HCT116 (cell line): ENCODE measurements at regions not wholly inside any gene's neighbourhood (a gene's known extent, or its start where the extent isn't known, plus 50 kb on each side); places are given as distances from the start of the nearest gene placed in this dataset.

Experiments
- ATAC-seq: fragments of 200-7000 bp; cut with Tn5 transposase; 2 replicates; pipeline ENCODE4 v1.9.1; 2020; ENCODE audit warnings: mild to moderate bottlenecking, moderate library complexity
- BruUV-seq: library from RNA; stranded (reverse); fragments of 400-500 nt; replicated peaks from 2 replicates; lab custom pipeline; 2021; lab: Mats Ljungman, UMichigan
- CTCF ChIA-PET: fragments of 300-600 bp; sonication (Branson Sonifier 250); formaldehyde crosslinking; loops from one replicate; lab custom pipeline; 2021; ENCODE audit warnings: antibody characterized with exemption; lab: Charles Lee
- POLR2A ChIA-PET: fragments of 300-600, 350-600 bp; sonication (Branson Sonifier 250); formaldehyde crosslinking; loops from one replicate; lab custom pipeline; 2021; ENCODE audit warnings: antibody characterized with exemption; lab: Charles Lee
- RAD21 ChIA-PET, 2 experiments: fragments of 300-600 bp; sonication (Branson Sonifier 250); formaldehyde crosslinking; loops; one replicate each; lab custom pipeline; 2023; ENCODE audit warnings: low total read pairs in 2 of 2; ENCODE audit not compliant: uncharacterized antibody in 2 of 2, unreplicated experiment in 2 of 2, low non-redundant PET in 1 of 2; lab: Charles Lee
- DNase-seq: peaks from one replicate; pipeline ENCODE4 v3.0.0-alpha.2; 2010; ENCODE audit warnings: low read depth, low spot score
- H2AFZ ChIP-seq: fragments of 200-600 bp; shearing (Covaris generic), sonication (generic); 2 replicates; pipeline ENCODE4 v1.6.1; 2017; ENCODE audit warnings: low read depth, mixed run types, mixed read lengths, antibody characterized with exemption, low read length; ENCODE audit not compliant: poor library complexity, severe bottlenecking
- H3K27ac ChIP-seq: 2 replicates; pipeline ENCODE4 v1.5.1; 2012; ENCODE audit warnings: low read depth, low read length
- H3K27me3 ChIP-seq: fragments of 200-600 bp; sonication (generic); 2 replicates; pipeline ENCODE4 v1.6.1; 2016; ENCODE audit warnings: mixed run types, low read length, mixed read lengths; ENCODE audit not compliant: insufficient read depth
- H3K36me3 ChIP-seq, 2 experiments: fragments of 200-500 bp in 1 of 2; fragments of 200-600 bp in 1 of 2; sonication (Bioruptor generic) in 1 of 2; sonication (generic) in 1 of 2; 2 replicates each; pipeline versions ENCODE4 v1.5.1 to v1.6.1; 2014 to 2016; ENCODE audit warnings: low read length in 2 of 2, inconsistent platforms in 1 of 2, mixed read lengths in 1 of 2, mixed run types in 1 of 2; ENCODE audit not compliant: insufficient read depth in 2 of 2, control insufficient read depth in 1 of 2
- H3K4me1 ChIP-seq, 2 experiments: fragments of 200-600 bp in 1 of 2; sonication (generic) in 1 of 2; 2 replicates each; pipeline versions ENCODE4 v1.5.1 to v1.6.1; 2012 to 2017; ENCODE audit warnings: low read length in 2 of 2, inconsistent platforms in 1 of 2, mild to moderate bottlenecking in 1 of 2, mixed read lengths in 1 of 2, mixed run types in 1 of 2, moderate library complexity in 1 of 2; ENCODE audit not compliant: insufficient read depth in 2 of 2, control insufficient read depth in 1 of 2
- H3K4me2 ChIP-seq: fragments of 200-600 bp; sonication (generic); 2 replicates; pipeline ENCODE4 v1.6.1; 2017; ENCODE audit warnings: mixed run types, low read length, mixed read lengths
- H3K4me3 ChIP-seq, 2 experiments: fragments of 200-600 bp in 1 of 2; sonication (generic) in 1 of 2; replicated peaks in 1 of 2; 2 replicates each; pipeline ENCODE4 v1.5.1; 2011 to 2016; ENCODE audit warnings: low read length in 2 of 2, control low read depth in 1 of 2, low read depth in 1 of 2, mild to moderate bottlenecking in 1 of 2, mixed read lengths in 1 of 2, mixed run types in 1 of 2
- H3K79me2 ChIP-seq: fragments of 200-600 bp; sonication (generic); 2 replicates; pipeline ENCODE4 v1.6.1; 2017; ENCODE audit warnings: mild to moderate bottlenecking, mixed run types, low read length, moderate library complexity, mixed read lengths; ENCODE audit not compliant: insufficient read depth
- H3K9ac ChIP-seq: fragments of 200-600 bp; sonication (generic); 2 replicates; pipeline ENCODE4 v1.6.1; 2016; ENCODE audit warnings: low read length, mixed read lengths
- H3K9me2 ChIP-seq: fragments of 200-600 bp; sonication (generic), shearing (Covaris generic); 2 replicates; pipeline ENCODE4 v1.6.1; 2017; ENCODE audit warnings: mixed run types, mild to moderate bottlenecking, moderate library complexity; ENCODE audit not compliant: insufficient read depth
- H3K9me3 ChIP-seq, 2 experiments: fragments of 200-500 bp in 1 of 2; fragments of 200-600 bp in 1 of 2; sonication (Bioruptor generic) in 1 of 2; sonication (generic) in 1 of 2; 2 replicates each; pipeline ENCODE4 v1.6.1; 2014 to 2017; ENCODE audit warnings: low read length in 2 of 2, mixed read lengths in 2 of 2, inconsistent platforms in 1 of 2, low read depth in 1 of 2, mild to moderate bottlenecking in 1 of 2, mixed run types in 1 of 2, moderate library complexity in 1 of 2; ENCODE audit not compliant: control insufficient read depth in 1 of 2, insufficient read depth in 1 of 2
- H4K20me1 ChIP-seq: fragments of 200-600 bp; sonication (generic), shearing (Covaris generic); 2 replicates; pipeline ENCODE4 v1.6.1; 2017; ENCODE audit warnings: mixed run types, mild to moderate bottlenecking, moderate library complexity; ENCODE audit not compliant: insufficient read depth
- EGR1 ChIP-seq: IDR thresholded peaks from 2 replicates; pipeline ENCODE4 v1.6.1; 2012; ENCODE audit warnings: low read depth
- ELF1 ChIP-seq: IDR thresholded peaks from 2 replicates; pipeline ENCODE4 v1.6.1; 2012; ENCODE audit warnings: low read depth, borderline replicate concordance
- EZH2phosphoT487 ChIP-seq: fragments of 200-600 bp; IDR thresholded peaks from 2 replicates; pipeline ENCODE4 v1.6.1; 2018; ENCODE audit warnings: antibody characterized with exemption, borderline replicate concordance
- POLR2AphosphoS5 ChIP-seq: IDR thresholded peaks from 2 replicates; pipeline ENCODE4 v1.6.1; 2011; ENCODE audit warnings: mild to moderate bottlenecking, low read depth, low read length, moderate library complexity
- RAD21 ChIP-seq: IDR thresholded peaks from 2 replicates; pipeline ENCODE4 v1.6.1; 2012; ENCODE audit warnings: low read depth, mild to moderate bottlenecking
- ZFX ChIP-seq: fragments of 450-650 bp; IDR thresholded peaks from 2 replicates; pipeline ENCODE4 v1.6.1; 2017
- intact Hi-C: fragments of 100-400 bp; cut with micrococcal nuclease; formaldehyde crosslinking; loops from 2 replicates; pipeline ENCODE4 v1.10.0; 2022
- TF ChIP-seq, protein P1 (sequence below), 3 experiments: fragments of 200-600 bp in 1 of 3; sonication (generic) in 1 of 3; IDR thresholded peaks in 2 of 3; conservative IDR thresholded peaks in 1 of 3; 2 replicates each; pipeline ENCODE4 v1.5.1; 2012 to 2017; ENCODE audit warnings: low read depth in 2 of 3, low read length in 2 of 3, antibody characterized with exemption in 1 of 3, borderline replicate concordance in 1 of 3, control low read depth in 1 of 3, mild to moderate bottlenecking in 1 of 3, mixed read lengths in 1 of 3, mixed run types in 1 of 3, moderate library complexity in 1 of 3; ENCODE audit not compliant: insufficient read depth in 1 of 3
- TF ChIP-seq, protein P2 (sequence below): IDR thresholded peaks from 2 replicates; pipeline ENCODE4 v1.6.1; 2012

DNA sequence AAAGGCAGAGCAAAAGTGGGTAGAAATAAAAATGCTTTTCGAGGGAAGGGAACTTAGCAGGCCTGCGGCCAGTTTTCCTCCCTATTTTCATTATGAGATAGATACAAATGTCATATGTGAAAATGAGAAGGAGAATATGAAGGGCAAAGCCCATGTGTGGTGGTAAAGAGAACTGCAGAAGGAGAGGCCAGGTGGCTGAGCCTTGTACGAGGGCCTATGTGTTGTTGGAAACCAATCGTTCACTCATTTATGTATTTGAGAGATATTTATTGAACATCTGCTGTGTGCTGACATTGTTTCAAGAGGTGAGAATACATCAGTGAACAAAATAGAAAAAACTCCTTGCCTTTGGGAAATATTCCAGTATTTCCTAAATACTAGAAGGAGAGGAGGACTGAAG lies 147.7 kb downstream of the SH3BGRL2 start:
- ATAC-seq (no peak), DNase-seq (no peak)
- BruUV-seq = no TSS peak
- no peaks in the 10 kb centered on the region for H3K36me3 ChIP-seq
- H2AFZ ChIP-seq = peak overlapping the region; percentile 99
- ChIA-PET RAD21 (interaction anchor here in 1 of 2 experiments (1.0 kb wide), 1 partner anchor 91 kb away, joined by 3 read pairs; no protein-coding TSS in a partner anchor), CTCF (interaction anchor here (1.0 to 2.1 kb wide), 6 partner anchors 8 to 106 kb away, joined by 4 to 42 read pairs (median 6); no protein-coding TSS in a partner anchor), POLR2A (no interaction called here)
- H3K27me3 ChIP-seq = no peaks in the 10 kb centered on the region
- H3K79me2 ChIP-seq = no peaks in the 10 kb centered on the region
- H3K4me3 ChIP-seq = no peak overlapping the region
- intact Hi-C loops = loop anchor here (1.0 to 5.0 kb wide), 3 partner anchors 35 to 313 kb away; no protein-coding TSS in a partner anchor
- H3K9me2 ChIP-seq = no peaks in the 10 kb centered on the region
- no peaks in the 10 kb centered on the region for H3K9me3 ChIP-seq
- TF ChIP-seq, protein P1, sequence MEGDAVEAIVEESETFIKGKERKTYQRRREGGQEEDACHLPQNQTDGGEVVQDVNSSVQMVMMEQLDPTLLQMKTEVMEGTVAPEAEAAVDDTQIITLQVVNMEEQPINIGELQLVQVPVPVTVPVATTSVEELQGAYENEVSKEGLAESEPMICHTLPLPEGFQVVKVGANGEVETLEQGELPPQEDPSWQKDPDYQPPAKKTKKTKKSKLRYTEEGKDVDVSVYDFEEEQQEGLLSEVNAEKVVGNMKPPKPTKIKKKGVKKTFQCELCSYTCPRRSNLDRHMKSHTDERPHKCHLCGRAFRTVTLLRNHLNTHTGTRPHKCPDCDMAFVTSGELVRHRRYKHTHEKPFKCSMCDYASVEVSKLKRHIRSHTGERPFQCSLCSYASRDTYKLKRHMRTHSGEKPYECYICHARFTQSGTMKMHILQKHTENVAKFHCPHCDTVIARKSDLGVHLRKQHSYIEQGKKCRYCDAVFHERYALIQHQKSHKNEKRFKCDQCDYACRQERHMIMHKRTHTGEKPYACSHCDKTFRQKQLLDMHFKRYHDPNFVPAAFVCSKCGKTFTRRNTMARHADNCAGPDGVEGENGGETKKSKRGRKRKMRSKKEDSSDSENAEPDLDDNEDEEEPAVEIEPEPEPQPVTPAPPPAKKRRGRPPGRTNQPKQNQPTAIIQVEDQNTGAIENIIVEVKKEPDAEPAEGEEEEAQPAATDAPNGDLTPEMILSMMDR (IDR thresholded peaks at IDR 0.05 in 2 of 3, conservative IDR thresholded peaks at IDR 0.05 in 1 of 3; ENCODE audit: borderline replicate concordance in 1 of 3, insufficient read depth in 1 of 3, low read depth in 2 of 3, low read length in 2 of 3) = peak in 1 of 3 experiments; percentile 21; a peak in 2 of 6 replicates
- no peak for TF ChIP-seq EZH2phosphoT487
- H3K27ac ChIP-seq = no peak overlapping the region
- peaks cover 0 to 11% of the 10 kb centered on the region in 2 experiments; a peak in 1 of 4 replicates for H3K4me1 ChIP-seq
- no peak overlapping the region for H3K9ac ChIP-seq
- H3K4me2 ChIP-seq = peak overlapping the region; percentile 77; the same call in 1 of the 2 replicates
- H4K20me1 ChIP-seq = no peaks in the 10 kb centered on the region

DNA sequence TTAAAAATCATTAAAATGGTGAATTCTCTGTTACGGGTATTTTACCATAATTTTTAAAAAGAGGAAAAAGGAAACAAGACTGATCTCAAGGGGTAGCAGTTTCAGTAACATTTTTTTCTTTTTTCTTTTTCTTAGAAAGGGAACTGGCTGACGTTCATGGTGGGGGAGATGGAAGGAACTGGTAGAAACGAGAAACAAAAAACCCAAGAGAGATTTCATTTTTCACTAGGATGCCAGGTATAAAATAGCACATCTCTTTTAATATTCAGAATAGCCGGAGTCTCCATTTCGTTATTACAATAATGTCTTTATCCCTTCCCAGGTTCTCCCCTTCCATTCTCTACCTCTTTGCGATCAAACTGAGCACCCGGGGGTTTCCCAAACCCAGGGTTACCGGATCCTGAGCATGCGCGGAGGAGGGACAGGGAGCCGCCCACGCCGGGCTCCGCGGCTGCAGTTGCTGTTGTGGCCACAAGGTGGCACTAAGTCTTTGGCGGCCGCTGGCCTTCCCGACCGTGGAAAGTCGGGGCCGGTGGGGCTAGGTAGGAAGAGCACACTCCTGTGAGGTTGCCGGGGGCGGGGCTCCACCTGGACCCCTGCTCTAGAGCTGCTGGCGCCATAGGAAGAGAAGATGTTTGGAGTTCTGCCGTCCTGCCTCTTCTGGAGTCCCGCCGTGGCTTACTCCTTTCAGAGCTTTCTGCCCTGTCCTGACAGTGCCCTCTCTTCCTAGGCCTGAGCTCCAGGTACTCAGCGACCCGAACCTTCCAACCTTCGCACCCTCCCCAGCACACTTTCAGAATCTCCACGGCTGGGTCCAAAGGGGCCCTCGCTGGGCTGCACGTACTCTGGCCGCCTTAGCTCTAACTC lies 146.8 kb downstream of the SH3BGRL2 start:
- H3K9ac ChIP-seq = peak overlapping the region; percentile 30
- no peaks in the 10 kb centered on the region for H3K79me2 ChIP-seq
- ChIA-PET POLR2A (no interaction called here), CTCF (interaction anchor here (0.6 to 2.1 kb wide), 8 partner anchors 9 to 106 kb away, joined by 3 to 42 read pairs (median 5); no protein-coding TSS in a partner anchor), RAD21 (interaction anchor here in 1 of 2 experiments (1.0 kb wide), 1 partner anchor 92 kb away, joined by 3 read pairs; no protein-coding TSS in a partner anchor)
- peaks cover 0 to 11% of the 10 kb centered on the region in 2 experiments; a peak in 1 of 4 replicates for H3K4me1 ChIP-seq
- H3K27ac ChIP-seq = no peak overlapping the region
- H3K27me3 ChIP-seq = no peaks in the 10 kb centered on the region
- peak overlapping the region; percentile 99 for H2AFZ ChIP-seq
- BruUV-seq = no TSS peak
- peak overlapping the region; percentile 77 for H3K4me2 ChIP-seq
- H3K36me3 ChIP-seq = no peaks in the 10 kb centered on the region
- TF ChIP-seq, protein P2, sequence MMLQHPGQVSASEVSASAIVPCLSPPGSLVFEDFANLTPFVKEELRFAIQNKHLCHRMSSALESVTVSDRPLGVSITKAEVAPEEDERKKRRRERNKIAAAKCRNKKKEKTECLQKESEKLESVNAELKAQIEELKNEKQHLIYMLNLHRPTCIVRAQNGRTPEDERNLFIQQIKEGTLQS = no peak
- peak; percentile 37; the same call in 1 of the 2 replicates for TF ChIP-seq ZFX
- peak; percentile 99 for TF ChIP-seq EGR1
- peak; percentile 83 for TF ChIP-seq RAD21
- TF ChIP-seq POLR2AphosphoS5 = peak; percentile 13; the same call in 1 of the 2 replicates
- TF ChIP-seq, protein P1 (IDR thresholded peaks at IDR 0.05 in 2 of 3, conservative IDR thresholded peaks at IDR 0.05 in 1 of 3; ENCODE audit: borderline replicate concordance in 1 of 3, insufficient read depth in 1 of 3, low read depth in 2 of 3, low read length in 2 of 3) = peak; percentile 74 to 98 (median 95)
- no peak for TF ChIP-seq ELF1
- H3K9me2 ChIP-seq = no peaks in the 10 kb centered on the region
- ATAC-seq = peak; percentile 94
- intact Hi-C loops = loop anchor here (1.0 to 5.0 kb wide), 3 partner anchors 36 to 314 kb away; no protein-coding TSS in a partner anchor
- H4K20me1 ChIP-seq = no peaks in the 10 kb centered on the region
- H3K9me3 ChIP-seq = no peaks in the 10 kb centered on the region
- peak overlapping the region; percentile 26 to 50 for H3K4me3 ChIP-seq
- peak; percentile 43 for DNase-seq
